Naive B cell (primary cell): ENCODE measurements at regions not wholly inside any gene's neighbourhood (a gene's known extent, or its start where the extent isn't known, plus 50 kb on each side); places are given as distances from the start of the nearest gene placed in this dataset.
A peak's percentile ranks its signal among the peaks of the same experiment; 100 is the strongest.

Experiments
- ATAC-seq, 2 donors: fragments of 150-1000 bp; cut with Tn5 transposase; 2 replicates each; pipeline ENCODE4 v1.10.0; 2021; ENCODE audit warnings: low read depth in 2 of 2, mild to moderate bottlenecking in 2 of 2, moderate library complexity in 2 of 2
- DNase-seq: peaks from one replicate; pipeline ENCODE4 v3.0.0; 2022
- H3K27ac Mint-ChIP-seq, 6 donors: one replicate each; pipeline ENCODE4 v1.8.0; 2020 to 2022; ENCODE audit warnings: mild to moderate bottlenecking in 6 of 6, mixed read lengths in 6 of 6, moderate library complexity in 5 of 6, inconsistent platforms in 2 of 6
- H3K27me3 Mint-ChIP-seq, 3 donors: one replicate each; pipeline ENCODE4 v1.8.0; 2021 to 2022; ENCODE audit warnings: mixed read lengths in 3 of 3, mild to moderate bottlenecking in 1 of 3
- H3K36me3 Mint-ChIP-seq, 2 donors: one replicate each; pipeline ENCODE4 v1.8.0; 2020 to 2022; ENCODE audit warnings: mixed read lengths in 2 of 2, inconsistent platforms in 1 of 2, mild to moderate bottlenecking in 1 of 2
- H3K4me1 Mint-ChIP-seq, 3 donors: one replicate each; pipeline ENCODE4 v1.8.0; 2020 to 2022; ENCODE audit warnings: mixed read lengths in 3 of 3, inconsistent platforms in 1 of 3, mild to moderate bottlenecking in 1 of 3, moderate library complexity in 1 of 3
- H3K4me3 Mint-ChIP-seq, 8 donors: one replicate each; pipeline ENCODE4 v1.8.0; 2020 to 2022; ENCODE audit warnings: mild to moderate bottlenecking in 8 of 8, mixed read lengths in 8 of 8, moderate library complexity in 8 of 8, inconsistent platforms in 2 of 8
- H3K9me3 Mint-ChIP-seq, 7 donors: one replicate each; pipeline ENCODE4 v1.8.0; 2020 to 2022; ENCODE audit warnings: mixed read lengths in 7 of 7, mild to moderate bottlenecking in 5 of 7, inconsistent platforms in 2 of 7, moderate library complexity in 1 of 7

GRCh38 chr4:34182306-34182705 lies 2062.0 kb downstream of the ARAP2 start:
- DNase-seq (no peak), ATAC-seq (no peak)
- H3K36me3 Mint-ChIP-seq = no peaks in the 10 kb centered on the region
- no peak overlapping the region for H3K4me3 Mint-ChIP-seq
- H3K27me3 Mint-ChIP-seq = no peaks in the 10 kb centered on the region
- no peaks in the 10 kb centered on the region for H3K4me1 Mint-ChIP-seq
- peaks cover 0 to 4% (median 1%) of the 10 kb centered on the region in 7 donors for H3K9me3 Mint-ChIP-seq
- no peak overlapping the region for H3K27ac Mint-ChIP-seq

GRCh38 chr4:34183926-34184325 lies 2060.4 kb downstream of the ARAP2 start:
- H3K27me3 Mint-ChIP-seq = no peaks in the 10 kb centered on the region
- no peak for ATAC-seq
- no peaks in the 10 kb centered on the region for H3K36me3 Mint-ChIP-seq
- H3K4me1 Mint-ChIP-seq = no peaks in the 10 kb centered on the region
- no peak overlapping the region for H3K4me3 Mint-ChIP-seq
- H3K27ac Mint-ChIP-seq = no peak overlapping the region
- H3K9me3 Mint-ChIP-seq = peaks cover 0 to 4% (median 1%) of the 10 kb centered on the region in 7 donors
- DNase-seq = no peak

- Mint-ChIP-seq H3K36me3 (no peaks in the 10 kb centered on the region), H3K27ac (no peak overlapping the region), H3K4me3 (no peak overlapping the region), H3K4me1 (no peaks in the 10 kb centered on the region), H3K9me3 (peaks cover 0 to 4% (median 1%) of the 10 kb centered on the region in 7 donors), H3K27me3 (no peaks in the 10 kb centered on the region)
- DNase-seq (no peak), ATAC-seq (no peak)
Measured at GRCh38 chr4:34187056-34187455, 2057.3 kb downstream of the ARAP2 start.

GRCh38 chr4:34191443-34191842 lies 2052.9 kb downstream of the ARAP2 start:
- ATAC-seq = no peak
- H3K27me3 Mint-ChIP-seq = no peaks in the 10 kb centered on the region
- H3K27ac Mint-ChIP-seq = no peak overlapping the region
- no peak overlapping the region for H3K4me3 Mint-ChIP-seq
- H3K36me3 Mint-ChIP-seq = no peaks in the 10 kb centered on the region
- no peak for DNase-seq
- no peaks in the 10 kb centered on the region for H3K9me3 Mint-ChIP-seq
- no peaks in the 10 kb centered on the region for H3K4me1 Mint-ChIP-seq

- Mint-ChIP-seq H3K4me1 (no peaks in the 10 kb centered on the region), H3K27ac (no peak overlapping the region), H3K36me3 (no peaks in the 10 kb centered on the region), H3K9me3 (no peaks in the 10 kb centered on the region), H3K4me3 (no peak overlapping the region), H3K27me3 (no peaks in the 10 kb centered on the region)
- DNase-seq (no peak), ATAC-seq (no peak)
Measured at GRCh38 chr4:34193451-34194154, 2050.7 kb downstream of the ARAP2 start.

GRCh38 chr4:34194585-34194984 lies 2049.7 kb downstream of the ARAP2 start:
- H3K27ac Mint-ChIP-seq = peak overlapping the region in 1 of 6 donors; percentile 38

GRCh38 chr4:34196375-34196774 lies 2047.9 kb downstream of the ARAP2 start:
- Mint-ChIP-seq H3K4me1 (no peaks in the 10 kb centered on the region), H3K9me3 (peaks cover 0 to 6% (median 1%) of the 10 kb centered on the region in 7 donors), H3K27ac (no peak overlapping the region), H3K36me3 (no peaks in the 10 kb centered on the region), H3K4me3 (no peak overlapping the region), H3K27me3 (no peaks in the 10 kb centered on the region)
- ATAC-seq (no peak), DNase-seq (no peak)

More at GRCh38 chr4:34194585-34194984, 2049.7 kb downstream of the ARAP2 start:
- Mint-ChIP-seq H3K4me1 (no peaks in the 10 kb centered on the region), H3K27me3 (no peaks in the 10 kb centered on the region), H3K4me3 (no peak overlapping the region), H3K9me3 (peaks cover 0 to 2% (median 0%) of the 10 kb centered on the region in 7 donors), H3K36me3 (no peaks in the 10 kb centered on the region)
- DNase-seq = no peak
- no peak for ATAC-seq

GRCh38 chr4:34198966-34199365 lies 2045.3 kb downstream of the ARAP2 start:
- H3K36me3 Mint-ChIP-seq = no peaks in the 10 kb centered on the region
- no peak overlapping the region for H3K4me3 Mint-ChIP-seq
- no peak overlapping the region for H3K27ac Mint-ChIP-seq
- DNase-seq (no peak), ATAC-seq (no peak)
- H3K27me3 Mint-ChIP-seq = no peaks in the 10 kb centered on the region
- no peaks in the 10 kb centered on the region for H3K4me1 Mint-ChIP-seq
- peaks cover 0 to 7% (median 4%) of the 10 kb centered on the region in 7 donors for H3K9me3 Mint-ChIP-seq

- ATAC-seq (no peak), DNase-seq (no peak)
- peaks cover 2 to 11% (median 7%) of the 10 kb centered on the region in 7 donors for H3K9me3 Mint-ChIP-seq
- H3K27me3 Mint-ChIP-seq = no peaks in the 10 kb centered on the region
- H3K36me3 Mint-ChIP-seq = no peaks in the 10 kb centered on the region
- H3K4me3 Mint-ChIP-seq = no peak overlapping the region
- H3K27ac Mint-ChIP-seq = no peak overlapping the region
- no peaks in the 10 kb centered on the region for H3K4me1 Mint-ChIP-seq
Measured at GRCh38 chr4:34200535-34200934, 2043.8 kb downstream of the ARAP2 start.

- H3K4me3 Mint-ChIP-seq = no peak overlapping the region
- no peak for ATAC-seq
- H3K4me1 Mint-ChIP-seq = no peaks in the 10 kb centered on the region
- H3K27ac Mint-ChIP-seq = no peak overlapping the region
- no peaks in the 10 kb centered on the region for H3K36me3 Mint-ChIP-seq
- H3K27me3 Mint-ChIP-seq = no peaks in the 10 kb centered on the region
- peaks cover 4 to 14% (median 10%) of the 10 kb centered on the region in 7 donors for H3K9me3 Mint-ChIP-seq
- no peak for DNase-seq
Measured at GRCh38 chr4:34202154-34202553, 2042.2 kb downstream of the ARAP2 start.

GRCh38 chr4:34220601-34221000 lies 2023.7 kb downstream of the ARAP2 start:
- no peak for ATAC-seq
- no peaks in the 10 kb centered on the region for H3K36me3 Mint-ChIP-seq

GRCh38 chr4:34221986-34222385 lies 2022.3 kb downstream of the ARAP2 start:
- H3K27ac Mint-ChIP-seq = no peak overlapping the region
- H3K4me3 Mint-ChIP-seq = no peak overlapping the region
- H3K4me1 Mint-ChIP-seq = no peaks in the 10 kb centered on the region
- ATAC-seq (no peak), DNase-seq (no peak)
- H3K36me3 Mint-ChIP-seq = no peaks in the 10 kb centered on the region
- no peaks in the 10 kb centered on the region for H3K27me3 Mint-ChIP-seq
- H3K9me3 Mint-ChIP-seq = peaks cover 0 to 16% (median 8%) of the 10 kb centered on the region in 7 donors

More at GRCh38 chr4:34220601-34221000, 2023.7 kb downstream of the ARAP2 start:
- Mint-ChIP-seq H3K27me3 (no peaks in the 10 kb centered on the region), H3K9me3 (peaks cover 0 to 12% (median 6%) of the 10 kb centered on the region in 7 donors), H3K4me1 (no peaks in the 10 kb centered on the region), H3K27ac (no peak overlapping the region), H3K4me3 (no peak overlapping the region)
- no peak for DNase-seq

GRCh38 chr4:34236118-34236517 lies 2008.2 kb downstream of the ARAP2 start:
- H3K27ac Mint-ChIP-seq = no peak overlapping the region
- no peaks in the 10 kb centered on the region for H3K27me3 Mint-ChIP-seq
- H3K4me3 Mint-ChIP-seq = no peak overlapping the region
- ATAC-seq (no peak), DNase-seq (no peak)
- H3K9me3 Mint-ChIP-seq = peaks cover 0 to 10% (median 7%) of the 10 kb centered on the region in 7 donors
- no peaks in the 10 kb centered on the region for H3K4me1 Mint-ChIP-seq
- H3K36me3 Mint-ChIP-seq = no peaks in the 10 kb centered on the region

GRCh38 chr4:34245276-34245675 lies 1999.0 kb downstream of the ARAP2 start:
- Mint-ChIP-seq H3K36me3 (no peaks in the 10 kb centered on the region), H3K27ac (no peak overlapping the region), H3K9me3 (peaks cover 2 to 8% (median 6%) of the 10 kb centered on the region in 7 donors), H3K4me3 (no peak overlapping the region), H3K4me1 (no peaks in the 10 kb centered on the region), H3K27me3 (no peaks in the 10 kb centered on the region)
- no peak for ATAC-seq
- no peak for DNase-seq
